ENCODE measurements at regions not wholly inside any gene's neighbourhood (a gene's known extent, or its start where the extent isn't known, plus 50 kb on each side); places are given as distances from the start of the nearest gene placed in this dataset.

DNA sequence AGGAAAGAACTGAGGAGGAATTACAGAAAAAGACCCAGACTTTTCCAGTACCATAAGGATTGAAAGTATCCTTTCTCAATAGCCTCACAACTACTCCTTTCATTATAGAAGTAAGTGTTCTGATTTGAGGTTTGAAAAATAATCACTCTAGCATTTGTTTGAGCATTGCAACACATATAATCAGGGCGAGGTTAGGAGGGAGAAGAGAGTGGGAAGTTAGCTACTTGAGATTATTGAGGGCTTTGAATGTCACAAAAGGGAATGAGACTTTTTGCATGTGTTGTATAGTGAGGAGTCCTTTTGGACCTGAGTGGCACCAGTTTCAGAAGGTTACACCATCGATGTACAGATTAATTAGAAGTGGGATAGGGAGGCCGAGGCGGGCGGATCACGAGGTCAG, 65.2 kb upstream of the TNIK start:
- TF ChIP-seq, protein P1, sequence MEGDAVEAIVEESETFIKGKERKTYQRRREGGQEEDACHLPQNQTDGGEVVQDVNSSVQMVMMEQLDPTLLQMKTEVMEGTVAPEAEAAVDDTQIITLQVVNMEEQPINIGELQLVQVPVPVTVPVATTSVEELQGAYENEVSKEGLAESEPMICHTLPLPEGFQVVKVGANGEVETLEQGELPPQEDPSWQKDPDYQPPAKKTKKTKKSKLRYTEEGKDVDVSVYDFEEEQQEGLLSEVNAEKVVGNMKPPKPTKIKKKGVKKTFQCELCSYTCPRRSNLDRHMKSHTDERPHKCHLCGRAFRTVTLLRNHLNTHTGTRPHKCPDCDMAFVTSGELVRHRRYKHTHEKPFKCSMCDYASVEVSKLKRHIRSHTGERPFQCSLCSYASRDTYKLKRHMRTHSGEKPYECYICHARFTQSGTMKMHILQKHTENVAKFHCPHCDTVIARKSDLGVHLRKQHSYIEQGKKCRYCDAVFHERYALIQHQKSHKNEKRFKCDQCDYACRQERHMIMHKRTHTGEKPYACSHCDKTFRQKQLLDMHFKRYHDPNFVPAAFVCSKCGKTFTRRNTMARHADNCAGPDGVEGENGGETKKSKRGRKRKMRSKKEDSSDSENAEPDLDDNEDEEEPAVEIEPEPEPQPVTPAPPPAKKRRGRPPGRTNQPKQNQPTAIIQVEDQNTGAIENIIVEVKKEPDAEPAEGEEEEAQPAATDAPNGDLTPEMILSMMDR (IDR thresholded peaks at IDR 0.05) = no peak
- no peak for TF ChIP-seq POLR2A (IDR thresholded peaks at IDR 0.05)
